Posterior vena cava (tissue), 2 donors: ENCODE measurements at regions not wholly inside any gene's neighbourhood (a gene's known extent, or its start where the extent isn't known, plus 50 kb on each side); places are given as distances from the start of the nearest gene placed in this dataset.

Experiments used
- DNase-seq: peaks from one replicate; pipeline ENCODE4 v3.0.0-alpha.2; 2020; ENCODE audit warnings: low spot score
- intact Hi-C, 2 donors: fragments of 100-400 bp; cut with DNase I; formaldehyde crosslinking; loops; one replicate each; pipeline versions ENCODE4 v1.14.1 to v1.14.2; 2022 to 2023
- donor health status: DM: yes; HTN: yes; CAD: no.
- donor health status: DM: yes; HTN: yes; CAD: no.

- DNase-seq: no peak
- intact Hi-C loops: no loop called here
These were observed 186.7 kb upstream of the CDIN1 start for GRCh38 chr15:36392676-36393266.

GRCh38 chr15:36398212-36398611 lies 181.2 kb upstream of the CDIN1 start:
- intact Hi-C loops: no loop called here
- no peak for DNase-seq

- no peak for DNase-seq
- intact Hi-C loops: no loop called here
These were observed 180.2 kb upstream of the CDIN1 start for GRCh38 chr15:36399276-36399675.

GRCh38 chr15:36400936-36401585 lies 178.4 kb upstream of the CDIN1 start:
- intact Hi-C loops: no loop called here
- DNase-seq: no peak

GRCh38 chr15:36401586-36401966 lies 177.8 kb upstream of the CDIN1 start:
- no peak for DNase-seq
- intact Hi-C loops: no loop called here

- no peak for DNase-seq
- intact Hi-C loops: no loop called here
These were observed 176.1 kb upstream of the CDIN1 start for GRCh38 chr15:36403351-36403750.

- intact Hi-C loops: no loop called here
- no peak for DNase-seq
These were observed 173.1 kb upstream of the CDIN1 start for GRCh38 chr15:36406366-36406765.

GRCh38 chr15:36406911-36407310 lies 172.5 kb upstream of the CDIN1 start:
- intact Hi-C loops: no loop called here
- no peak for DNase-seq

- DNase-seq: no peak
- intact Hi-C loops: no loop called here
These were observed 171.8 kb upstream of the CDIN1 start for GRCh38 chr15:36407647-36408046.

- intact Hi-C loops: no loop called here
- no peak for DNase-seq
These were observed 169.6 kb upstream of the CDIN1 start for GRCh38 chr15:36409819-36410218.

- intact Hi-C loops: no loop called here
These were observed 164.8 kb upstream of the CDIN1 start for GRCh38 chr15:36414670-36415069.

GRCh38 chr15:36415643-36416042 lies 163.8 kb upstream of the CDIN1 start:
- intact Hi-C loops: no loop called here
- DNase-seq: no peak

More at GRCh38 chr15:36414670-36415069, 164.8 kb upstream of the CDIN1 start:
- DNase-seq: no peak

- DNase-seq: no peak
- intact Hi-C loops: no loop called here
These were observed 156.8 kb upstream of the CDIN1 start for GRCh38 chr15:36422631-36423030.

- intact Hi-C loops: no loop called here
- DNase-seq: no peak
These were observed 152.7 kb upstream of the CDIN1 start for GRCh38 chr15:36426691-36427090.

GRCh38 chr15:36428102-36428845 lies 151.2 kb upstream of the CDIN1 start:
- DNase-seq: no peak
- intact Hi-C loops: no loop called here

GRCh38 chr15:36429707-36430106 lies 149.7 kb upstream of the CDIN1 start:
- DNase-seq: no peak
- intact Hi-C loops: no loop called here

- no peak for DNase-seq
- intact Hi-C loops: no loop called here
These were observed 149.1 kb upstream of the CDIN1 start for GRCh38 chr15:36430280-36430679.

GRCh38 chr15:36430726-36431265 lies 148.6 kb upstream of the CDIN1 start:
- intact Hi-C loops: no loop called here
- DNase-seq: no peak

GRCh38 chr15:36432161-36432560 lies 147.3 kb upstream of the CDIN1 start:
- intact Hi-C loops: no loop called here
- DNase-seq: no peak

- intact Hi-C loops: no loop called here
- DNase-seq: no peak
These were observed 145.2 kb upstream of the CDIN1 start for GRCh38 chr15:36434177-36434576.

GRCh38 chr15:36438499-36438898 lies 140.9 kb upstream of the CDIN1 start:
- no peak for DNase-seq
- intact Hi-C loops: no loop called here
